Breast epithelium (tissue), 3 donors: ENCODE measurements at regions not wholly inside any gene's neighbourhood (a gene's known extent, or its start where the extent isn't known, plus 50 kb on each side); places are given as distances from the start of the nearest gene placed in this dataset.

Experiments
- CTCF ChIP-seq, 3 donors: fragments of 450-650 bp; IDR thresholded peaks; one replicate each; pipeline ENCODE4 v1.5.1; 2016 to 2017; ENCODE audit warnings: antibody characterized with exemption in 3 of 3, mild to moderate bottlenecking in 3 of 3, moderate library complexity in 3 of 3
- POLR2A ChIP-seq: fragments of 450-650 bp; IDR thresholded peaks from one replicate; pipeline ENCODE4 v1.6.1; 2016; ENCODE audit warnings: antibody characterized with exemption, mild to moderate bottlenecking, moderate library complexity
- POLR2AphosphoS5 ChIP-seq, 3 donors: sonication (generic); formaldehyde crosslinking; IDR thresholded peaks; one replicate each; pipeline ENCODE4 v1.6.1; 2017; ENCODE audit warnings: antibody characterized with exemption in 3 of 3

- TF ChIP-seq CTCF (IDR thresholded peaks at IDR 0.05): no peak
- TF ChIP-seq POLR2A: no peak
- no peak for TF ChIP-seq POLR2AphosphoS5 (IDR thresholded peaks at IDR 0.05)
These were observed 209.3 kb upstream of the PDE1C start for GRCh38 chr7:32279500-32279899.
